GM19455 (cell line): ENCODE measurements at regions not wholly inside any gene's neighbourhood (a gene's known extent, or its start where the extent isn't known, plus 50 kb on each side); places are given as distances from the start of the nearest gene placed in this dataset.
A peak's percentile ranks its signal among the peaks of the same experiment; 100 is the strongest.

Experiments used
- ATAC-seq: cut with Tn5 transposase; IDR thresholded peaks from one replicate; pipeline ENCODE4 v1.9.1; 2021; ENCODE audit not compliant: unreplicated experiment

DNA sequence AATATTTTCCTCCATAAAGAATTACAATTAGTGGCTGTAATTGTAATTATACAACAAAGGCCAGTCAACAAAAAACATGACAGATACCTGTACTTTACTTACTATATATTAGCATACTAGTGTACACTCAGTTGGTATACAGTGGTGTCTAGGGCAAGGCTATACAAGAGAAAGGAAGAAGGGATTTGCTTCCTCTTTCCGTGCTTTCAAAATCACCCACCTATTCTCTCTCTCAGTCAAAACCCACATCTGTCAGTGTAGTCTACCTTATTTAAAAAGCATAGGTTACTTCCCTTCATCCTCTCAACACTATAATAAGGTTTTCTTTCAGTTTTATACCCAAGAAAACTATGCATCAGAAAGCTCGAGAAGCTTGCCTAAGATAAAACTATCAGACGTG is 355.8 kb upstream of the NR5A2 start:
- ATAC-seq, result no peak

DNA sequence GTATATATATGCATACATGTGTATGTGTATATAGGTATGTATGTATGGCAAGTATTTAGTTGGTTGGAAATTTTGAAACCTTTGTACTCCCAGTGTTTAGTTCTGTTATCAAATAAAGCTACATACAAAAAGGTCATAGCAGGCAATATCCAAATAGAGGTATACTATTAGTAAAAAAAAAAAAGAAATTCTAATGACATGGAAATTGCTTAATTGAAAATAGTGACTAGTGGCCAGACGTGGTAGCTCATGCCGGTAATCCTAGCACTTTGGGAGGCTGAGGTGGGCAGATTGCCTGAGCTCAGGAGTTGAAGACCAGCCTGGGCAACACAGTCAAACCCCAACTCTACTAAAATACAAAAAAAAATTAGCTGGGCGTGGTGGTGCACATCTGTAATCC is 351.6 kb upstream of the NR5A2 start:
- ATAC-seq, result no peak

DNA sequence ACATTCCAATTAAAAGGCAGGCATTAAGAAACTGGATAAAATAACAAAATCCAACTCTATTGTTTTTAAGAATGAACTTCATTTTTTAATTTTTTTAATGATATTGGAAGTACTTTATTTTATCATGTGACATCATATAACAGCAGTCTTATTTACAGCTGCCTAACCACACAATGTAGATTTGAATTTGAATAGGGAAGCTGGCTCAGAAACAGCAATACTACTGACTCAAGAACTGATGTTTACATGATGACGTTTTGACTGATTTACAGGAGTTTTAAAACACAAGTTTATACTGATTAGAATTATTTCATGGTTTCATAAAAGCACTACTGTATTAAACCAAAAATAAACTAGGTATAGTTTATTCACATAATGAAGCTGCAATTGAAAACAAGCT is 348.7 kb upstream of the NR5A2 start:
- no peak for ATAC-seq

DNA sequence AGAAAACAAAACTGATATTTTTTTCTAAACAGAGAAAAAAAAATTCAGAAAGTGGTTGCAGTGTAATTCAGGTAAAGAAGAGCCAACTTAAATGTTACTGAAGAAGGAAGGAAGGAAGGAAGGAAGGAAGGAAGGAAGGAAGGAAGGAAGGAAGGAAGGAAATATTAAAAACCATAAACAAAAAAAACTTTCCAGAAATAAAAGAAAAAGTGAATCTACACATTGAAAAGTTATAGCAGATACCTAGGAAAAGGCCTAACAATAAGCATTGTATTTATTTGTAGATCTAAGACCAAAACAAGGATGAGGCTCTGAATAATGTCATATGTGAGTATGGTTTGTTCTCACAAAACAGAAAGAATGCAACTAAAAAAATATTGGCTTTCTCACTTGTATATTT is 345.4 kb upstream of the NR5A2 start:
- ATAC-seq, result no peak

DNA sequence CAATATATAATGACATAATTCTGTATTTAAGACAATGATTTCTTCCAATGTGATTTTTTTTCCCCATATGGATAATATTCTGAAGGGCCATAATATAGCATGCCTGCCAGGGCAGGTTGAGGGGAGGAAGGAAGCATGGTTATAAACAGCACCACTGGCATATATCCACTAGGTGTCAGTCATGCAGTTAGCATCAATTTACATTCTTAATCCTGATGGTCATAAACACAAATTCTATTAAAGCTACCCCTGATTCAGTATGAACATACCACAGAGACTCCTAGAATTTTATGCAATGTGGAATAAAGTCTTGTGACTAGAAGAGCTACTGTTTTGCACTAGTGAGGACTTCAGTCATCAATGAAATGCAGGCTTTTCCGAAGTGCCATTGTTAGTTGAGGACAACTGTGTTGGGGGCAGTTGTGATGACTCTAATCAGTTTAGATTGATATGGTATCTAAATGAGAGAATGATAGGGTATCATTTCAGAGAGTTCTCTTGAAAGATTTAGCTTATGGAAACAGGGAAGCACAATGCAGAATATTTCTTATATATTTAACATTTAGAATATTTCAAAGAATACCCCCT is 342.7 kb upstream of the NR5A2 start:
- ATAC-seq, result peak; percentile 93

DNA sequence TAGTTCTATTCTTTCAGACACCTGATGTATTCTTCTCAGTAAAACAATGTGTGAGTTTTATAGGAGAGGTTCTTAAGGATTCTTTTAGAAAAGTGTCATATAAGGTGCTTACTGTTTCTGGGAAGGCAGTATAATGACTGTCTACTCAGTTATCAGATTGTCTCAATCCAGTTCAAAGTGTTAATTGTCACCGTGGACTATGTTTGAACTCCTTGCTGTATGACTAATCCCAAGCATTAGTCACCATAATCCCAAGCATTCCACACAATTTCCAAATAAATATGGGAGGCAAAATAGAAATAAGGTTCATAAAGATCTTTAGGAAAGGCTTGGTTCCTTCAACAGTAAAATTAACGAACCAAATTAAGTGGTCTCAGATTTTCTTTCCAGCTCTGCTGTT is 342.1 kb upstream of the NR5A2 start:
- no peak for ATAC-seq

DNA sequence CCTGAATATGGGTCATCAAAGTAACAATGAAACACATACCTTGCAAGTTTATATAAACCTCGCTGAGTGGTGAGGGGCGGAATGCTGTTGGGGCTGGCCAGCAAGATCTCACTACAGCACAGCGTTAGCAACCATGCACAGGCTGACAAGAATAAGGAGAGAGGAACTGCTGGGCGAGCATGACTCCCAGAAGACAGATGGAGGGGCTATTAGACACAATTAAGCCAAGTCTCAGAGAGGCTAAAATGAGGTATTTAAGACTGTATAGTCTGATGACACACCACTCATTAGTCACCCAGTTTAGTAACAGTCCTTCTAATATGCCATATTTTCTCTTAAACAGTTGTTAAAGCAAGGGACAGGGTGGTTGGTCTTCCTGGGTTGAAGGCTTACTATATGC is 340.2 kb upstream of the NR5A2 start:
- no peak for ATAC-seq

DNA sequence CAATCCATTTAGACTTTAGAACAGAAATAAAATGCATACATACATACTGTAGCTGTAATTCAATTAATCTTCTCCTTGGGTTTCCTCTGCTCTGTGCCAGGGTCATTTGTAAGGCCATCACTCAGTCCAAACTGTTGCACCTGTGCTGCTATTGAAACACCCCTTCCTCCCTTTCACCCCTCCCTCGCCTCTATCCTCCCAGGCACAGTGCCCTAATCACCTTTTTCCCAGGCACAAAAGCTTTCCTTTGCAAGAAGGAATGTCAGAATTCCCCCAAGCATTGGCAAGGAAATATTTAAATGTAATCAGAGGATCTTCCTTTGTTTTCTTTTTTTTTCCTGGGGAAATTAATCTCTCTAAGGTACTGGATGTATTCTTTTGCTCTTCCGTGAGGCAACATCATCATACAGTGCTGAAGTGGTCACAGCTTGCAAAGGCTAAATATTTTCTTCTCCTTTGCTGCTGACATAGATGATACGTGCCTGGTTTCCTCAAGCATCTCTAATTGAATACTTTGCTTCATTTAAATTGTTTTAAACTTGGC is 339.3 kb upstream of the NR5A2 start:
- ATAC-seq, result no peak

DNA sequence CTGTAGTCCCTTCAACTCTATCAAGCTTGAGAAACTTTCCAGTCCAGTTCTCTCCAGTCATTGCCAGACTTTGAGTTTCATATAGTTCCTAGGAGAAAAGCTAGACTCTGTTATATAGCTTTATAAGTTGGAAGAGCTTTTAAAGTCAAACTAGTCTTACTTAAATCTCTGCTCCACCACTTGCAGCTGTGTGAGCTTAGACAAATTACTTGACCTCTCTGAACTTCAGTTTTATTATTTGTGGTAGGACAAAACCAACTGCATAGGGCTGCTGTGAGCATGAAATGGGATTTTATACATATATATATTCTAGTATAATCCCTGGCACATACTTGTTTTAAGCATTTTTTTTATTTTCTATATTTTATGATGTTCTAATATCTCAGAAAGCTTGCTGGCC is 338.7 kb upstream of the NR5A2 start:
- ATAC-seq, result no peak

DNA sequence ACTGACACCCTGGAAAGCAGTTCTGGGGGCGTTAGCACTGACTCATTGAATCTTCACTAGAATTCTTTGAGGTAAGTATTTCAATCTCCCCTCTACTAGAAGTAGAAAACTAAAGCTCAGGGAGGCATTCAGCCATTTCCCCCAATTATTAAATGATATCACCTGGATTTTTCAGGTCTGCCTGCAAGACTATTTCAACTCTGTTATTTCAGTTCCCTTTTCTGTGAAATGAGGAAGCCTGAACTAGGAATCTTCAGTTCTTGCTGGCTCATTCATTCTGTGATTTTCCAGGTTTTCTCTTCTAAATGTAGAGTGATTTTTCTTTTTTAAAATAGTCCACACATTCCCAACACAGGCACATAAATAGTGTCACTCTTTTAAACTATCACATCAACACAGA is 337.0 kb upstream of the NR5A2 start:
- ATAC-seq, result no peak

DNA sequence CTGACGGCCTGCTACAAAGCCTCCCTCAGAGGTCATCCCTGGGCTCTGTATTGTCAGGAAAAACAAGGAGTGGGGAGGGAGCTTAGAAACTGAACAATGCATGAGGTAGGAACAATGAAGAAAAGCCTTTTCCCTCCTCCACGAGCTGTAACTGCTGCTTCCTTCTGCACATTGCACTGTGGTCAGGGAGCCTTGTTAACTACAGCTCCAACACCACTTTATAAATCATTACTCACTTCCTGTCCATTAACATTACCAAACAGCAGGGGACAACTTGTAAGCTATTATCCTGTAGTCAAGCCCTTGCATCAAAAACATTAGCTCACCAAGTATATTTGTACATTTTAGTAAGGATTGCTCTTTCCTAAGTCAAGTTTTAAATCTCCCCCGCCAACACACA is 336.0 kb upstream of the NR5A2 start:
- no peak for ATAC-seq

DNA sequence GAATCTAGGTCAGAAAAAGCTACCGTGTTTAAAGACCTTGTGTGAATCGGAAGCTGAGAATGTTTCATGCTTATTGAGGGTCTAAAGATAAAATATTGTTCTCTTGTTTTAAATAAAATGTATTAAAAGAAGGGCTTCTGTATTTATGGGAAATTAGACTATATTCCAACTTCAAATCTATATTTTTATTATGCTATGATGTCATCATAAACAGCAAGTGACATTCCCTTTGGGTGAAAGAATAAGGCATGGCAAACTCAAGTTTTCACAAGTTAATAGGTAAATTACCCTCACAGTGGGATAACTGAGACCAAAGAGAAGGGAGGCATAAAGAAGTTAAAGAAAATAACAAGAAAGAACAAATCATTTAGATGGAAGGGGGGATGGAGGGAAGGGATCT is 333.8 kb upstream of the NR5A2 start:
- no peak for ATAC-seq

DNA sequence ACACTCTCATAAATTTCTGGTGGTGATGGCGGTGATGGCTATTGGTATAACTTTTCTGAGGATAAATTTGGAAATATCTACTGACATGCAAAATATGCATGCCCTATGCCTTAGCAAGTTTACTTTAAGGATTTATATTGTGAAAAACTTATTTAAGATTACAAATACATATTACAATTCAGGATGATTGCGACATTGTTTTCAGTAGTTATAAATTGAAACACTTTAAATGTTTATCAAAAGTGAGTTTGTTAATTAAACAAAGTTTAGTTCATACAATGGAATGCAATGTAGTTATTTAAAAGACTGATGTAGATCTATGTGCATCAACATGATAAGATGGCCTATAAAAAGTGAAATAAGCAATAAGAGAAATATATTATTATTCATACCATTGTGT is 331.3 kb upstream of the NR5A2 start:
- ATAC-seq, result no peak

DNA sequence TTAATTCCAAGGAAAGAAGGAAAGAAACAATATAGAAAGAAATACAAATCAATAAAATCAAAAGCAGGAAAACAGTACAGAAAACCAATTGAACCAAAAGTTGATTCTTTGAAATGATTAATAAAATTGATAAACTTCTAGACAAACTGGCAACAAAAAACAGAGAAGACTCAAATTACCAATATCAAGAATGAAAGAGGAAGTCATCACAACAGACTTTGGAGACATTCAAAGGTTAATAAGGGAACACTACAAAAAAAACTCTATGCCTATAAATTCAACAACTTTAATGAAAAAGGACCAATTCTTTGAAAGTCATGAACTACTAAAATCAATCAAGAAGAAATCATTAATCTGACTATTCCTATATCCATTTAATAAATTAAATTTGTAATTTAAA is 329.3 kb upstream of the NR5A2 start:
- no peak for ATAC-seq

DNA sequence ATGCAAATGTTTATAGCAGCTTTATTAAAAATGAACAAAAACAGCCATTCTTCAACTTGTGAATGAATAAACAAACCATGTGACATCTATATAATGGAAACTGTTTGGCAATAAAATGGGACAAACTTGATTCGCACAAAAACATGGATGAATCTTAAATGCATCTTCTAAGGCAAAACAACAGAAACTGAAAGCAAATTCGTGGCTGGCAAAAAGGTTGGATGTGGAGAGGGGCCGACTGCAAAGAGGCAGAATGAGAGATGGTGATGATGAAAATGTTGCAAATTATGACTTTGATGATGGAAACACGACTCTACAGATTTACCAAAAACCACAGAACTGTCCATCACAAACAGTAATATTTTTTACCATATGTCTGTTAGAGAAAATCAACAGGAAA is 327.0 kb upstream of the NR5A2 start:
- ATAC-seq, result no peak

DNA sequence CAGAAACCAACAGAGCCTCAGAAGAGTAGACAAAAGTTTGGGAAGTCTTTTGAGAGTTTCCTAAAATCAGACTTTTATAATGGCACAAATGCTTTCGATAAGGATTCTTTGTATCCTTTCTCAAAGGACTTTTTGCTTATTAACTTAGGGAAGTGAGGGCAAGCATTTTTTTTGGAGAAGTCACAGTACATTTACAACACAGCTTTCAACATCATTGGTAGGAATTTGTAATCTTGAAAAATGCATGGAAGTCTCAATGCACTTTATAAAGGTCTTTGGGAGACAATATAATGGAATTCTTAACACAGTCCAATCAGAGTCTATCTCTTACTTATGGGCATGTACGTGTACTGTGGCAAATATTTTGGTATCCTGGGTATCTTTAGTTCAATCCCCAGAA is 325.8 kb upstream of the NR5A2 start:
- ATAC-seq, result no peak

DNA sequence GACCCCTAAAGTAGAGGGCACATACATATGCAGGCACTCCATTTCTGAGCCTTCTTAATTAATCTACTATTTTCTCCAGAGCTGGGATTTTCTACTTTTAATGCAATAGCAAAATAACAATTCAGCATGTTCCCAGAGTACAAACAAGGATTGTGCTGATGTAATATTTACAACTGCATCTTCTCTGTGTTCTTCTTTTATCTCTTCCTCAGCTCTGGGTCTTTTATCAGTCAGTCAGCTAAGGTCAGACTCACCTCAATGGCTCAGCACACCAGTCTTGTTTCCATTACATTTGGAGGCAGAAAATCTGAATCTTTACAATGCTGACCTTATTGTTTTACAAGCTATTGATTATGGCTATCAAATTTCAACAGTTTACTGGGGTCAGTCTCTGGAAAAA is 323.3 kb upstream of the NR5A2 start:
- ATAC-seq, result no peak

DNA sequence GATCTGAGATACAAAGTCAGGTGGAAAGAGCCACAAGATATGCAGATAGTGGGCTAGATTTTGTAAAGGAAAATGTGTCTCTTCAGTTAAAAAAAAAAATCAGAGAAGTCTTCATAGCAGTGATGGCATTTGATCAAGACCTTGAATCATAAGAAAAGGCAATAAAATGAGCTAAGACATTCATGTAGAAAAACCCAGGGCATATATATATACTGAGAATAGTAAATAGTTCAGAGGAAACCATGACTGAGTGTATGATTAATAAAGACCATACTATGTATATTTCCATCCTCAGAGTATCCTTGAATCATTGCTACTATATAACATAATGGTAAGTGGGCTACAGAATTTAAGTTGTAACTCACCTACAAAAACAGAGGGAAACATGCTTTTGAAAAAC is 321.7 kb upstream of the NR5A2 start:
- ATAC-seq, result no peak

DNA sequence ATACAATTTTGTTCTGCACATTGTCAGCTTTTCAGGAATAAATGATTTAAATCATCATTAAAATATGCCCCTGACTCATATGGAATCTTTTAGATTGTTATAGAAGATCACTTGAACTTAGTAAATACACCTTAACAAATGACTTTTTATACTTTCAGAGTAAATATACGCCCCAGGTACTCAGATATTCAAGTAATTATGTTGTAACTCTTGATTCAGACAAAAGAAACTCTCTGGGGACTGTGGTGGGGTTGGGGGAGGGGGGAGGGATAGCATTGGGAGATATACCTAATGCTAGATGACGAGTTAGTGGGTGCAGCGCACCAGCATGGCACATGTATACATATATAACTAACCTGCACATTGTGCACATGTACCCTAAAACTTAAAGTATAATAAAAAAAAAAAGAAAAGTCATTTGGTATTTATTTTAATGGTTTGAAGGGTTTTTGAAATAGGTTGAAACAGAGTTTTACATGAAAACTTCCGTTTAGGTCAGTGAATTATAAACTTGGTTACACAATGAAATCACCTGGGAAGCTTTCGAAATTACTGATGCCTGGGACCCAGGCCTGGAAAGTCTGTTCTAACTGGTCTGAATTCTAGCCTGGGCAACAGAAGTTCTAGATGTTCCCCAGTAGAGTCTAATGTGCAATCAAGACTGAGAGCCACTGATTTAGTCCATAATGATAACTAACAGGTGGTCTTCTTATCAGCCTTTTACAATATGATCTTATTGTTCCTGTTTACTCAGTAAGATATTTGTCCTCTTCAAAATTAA is 320.5 kb upstream of the NR5A2 start:
- no peak for ATAC-seq

DNA sequence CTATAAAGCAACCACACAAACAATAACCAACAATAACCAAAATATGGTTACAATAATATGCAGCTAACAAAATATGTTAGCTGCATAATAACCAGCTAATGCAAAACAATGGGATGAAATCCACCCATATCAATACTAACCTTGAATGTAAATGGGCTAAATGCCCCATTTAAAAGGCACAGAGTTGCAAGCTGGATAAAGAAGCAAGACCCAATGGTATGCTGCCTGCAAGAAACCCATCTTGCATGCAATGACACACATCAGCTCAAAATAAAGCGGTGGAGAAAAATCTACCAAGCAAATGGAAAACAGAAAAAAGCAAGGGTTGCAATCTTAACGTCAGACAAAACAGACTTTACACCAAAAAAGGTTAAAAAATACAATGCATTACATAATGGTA is 316.5 kb upstream of the NR5A2 start:
- no peak for ATAC-seq

DNA sequence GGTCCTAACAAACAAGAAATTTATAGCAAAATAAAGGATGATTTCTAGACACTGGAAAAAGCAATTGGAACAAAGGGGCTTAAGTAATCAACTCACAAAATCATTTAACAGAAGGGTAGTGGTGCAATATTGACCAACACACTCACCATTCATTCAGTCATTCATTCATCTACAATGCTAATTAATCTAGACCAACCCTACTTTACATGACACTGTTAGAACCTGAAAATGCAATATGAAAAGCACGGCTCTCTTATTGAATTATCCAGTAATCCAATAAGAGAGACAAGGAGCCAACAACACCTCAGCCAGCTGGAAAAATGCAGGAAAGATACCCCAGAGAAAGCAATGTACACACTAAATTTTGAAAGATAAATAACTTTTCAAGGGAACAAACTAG is 310.8 kb upstream of the NR5A2 start:
- ATAC-seq, result no peak

DNA sequence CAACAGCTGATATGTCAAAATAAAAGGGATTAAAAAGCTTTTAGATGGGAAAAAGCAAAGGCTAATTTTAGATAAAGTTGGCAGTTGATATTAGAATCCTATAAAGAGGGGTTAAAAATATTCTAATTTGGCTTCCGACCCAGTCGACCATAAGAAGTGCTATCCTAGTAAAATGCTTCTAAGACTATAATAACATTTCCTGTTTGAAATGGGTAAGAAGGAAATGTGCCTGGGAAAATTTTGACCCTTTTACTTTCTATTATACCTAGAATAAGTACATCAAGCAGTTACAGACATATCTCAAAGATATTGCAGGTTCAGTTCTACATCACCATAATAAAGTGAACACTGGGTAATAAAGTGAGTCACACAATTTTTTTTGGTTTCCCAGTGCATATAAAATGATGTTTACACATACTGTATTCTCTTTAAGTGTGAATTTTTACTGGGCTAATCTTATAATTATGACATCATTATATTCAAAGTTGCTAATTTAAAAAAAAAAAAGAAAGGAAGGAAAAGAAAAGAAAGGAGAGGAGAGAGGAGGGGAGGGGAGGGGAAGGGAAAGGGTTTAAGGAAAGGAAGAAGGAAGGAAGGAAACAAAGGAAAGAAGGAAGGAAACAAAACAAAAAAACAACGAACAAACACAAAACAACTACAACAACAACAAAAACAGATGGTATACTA is 308.2 kb upstream of the NR5A2 start:
- no peak for ATAC-seq
